ENCODE measurements at regions not wholly inside any gene's neighbourhood (a gene's known extent, or its start where the extent isn't known, plus 50 kb on each side); places are given as distances from the start of the nearest gene placed in this dataset.

GRCh38 chr2:122643725-122644329 lies 888.4 kb downstream of the TSN start (continued):
- TF ChIP-seq, protein P1, sequence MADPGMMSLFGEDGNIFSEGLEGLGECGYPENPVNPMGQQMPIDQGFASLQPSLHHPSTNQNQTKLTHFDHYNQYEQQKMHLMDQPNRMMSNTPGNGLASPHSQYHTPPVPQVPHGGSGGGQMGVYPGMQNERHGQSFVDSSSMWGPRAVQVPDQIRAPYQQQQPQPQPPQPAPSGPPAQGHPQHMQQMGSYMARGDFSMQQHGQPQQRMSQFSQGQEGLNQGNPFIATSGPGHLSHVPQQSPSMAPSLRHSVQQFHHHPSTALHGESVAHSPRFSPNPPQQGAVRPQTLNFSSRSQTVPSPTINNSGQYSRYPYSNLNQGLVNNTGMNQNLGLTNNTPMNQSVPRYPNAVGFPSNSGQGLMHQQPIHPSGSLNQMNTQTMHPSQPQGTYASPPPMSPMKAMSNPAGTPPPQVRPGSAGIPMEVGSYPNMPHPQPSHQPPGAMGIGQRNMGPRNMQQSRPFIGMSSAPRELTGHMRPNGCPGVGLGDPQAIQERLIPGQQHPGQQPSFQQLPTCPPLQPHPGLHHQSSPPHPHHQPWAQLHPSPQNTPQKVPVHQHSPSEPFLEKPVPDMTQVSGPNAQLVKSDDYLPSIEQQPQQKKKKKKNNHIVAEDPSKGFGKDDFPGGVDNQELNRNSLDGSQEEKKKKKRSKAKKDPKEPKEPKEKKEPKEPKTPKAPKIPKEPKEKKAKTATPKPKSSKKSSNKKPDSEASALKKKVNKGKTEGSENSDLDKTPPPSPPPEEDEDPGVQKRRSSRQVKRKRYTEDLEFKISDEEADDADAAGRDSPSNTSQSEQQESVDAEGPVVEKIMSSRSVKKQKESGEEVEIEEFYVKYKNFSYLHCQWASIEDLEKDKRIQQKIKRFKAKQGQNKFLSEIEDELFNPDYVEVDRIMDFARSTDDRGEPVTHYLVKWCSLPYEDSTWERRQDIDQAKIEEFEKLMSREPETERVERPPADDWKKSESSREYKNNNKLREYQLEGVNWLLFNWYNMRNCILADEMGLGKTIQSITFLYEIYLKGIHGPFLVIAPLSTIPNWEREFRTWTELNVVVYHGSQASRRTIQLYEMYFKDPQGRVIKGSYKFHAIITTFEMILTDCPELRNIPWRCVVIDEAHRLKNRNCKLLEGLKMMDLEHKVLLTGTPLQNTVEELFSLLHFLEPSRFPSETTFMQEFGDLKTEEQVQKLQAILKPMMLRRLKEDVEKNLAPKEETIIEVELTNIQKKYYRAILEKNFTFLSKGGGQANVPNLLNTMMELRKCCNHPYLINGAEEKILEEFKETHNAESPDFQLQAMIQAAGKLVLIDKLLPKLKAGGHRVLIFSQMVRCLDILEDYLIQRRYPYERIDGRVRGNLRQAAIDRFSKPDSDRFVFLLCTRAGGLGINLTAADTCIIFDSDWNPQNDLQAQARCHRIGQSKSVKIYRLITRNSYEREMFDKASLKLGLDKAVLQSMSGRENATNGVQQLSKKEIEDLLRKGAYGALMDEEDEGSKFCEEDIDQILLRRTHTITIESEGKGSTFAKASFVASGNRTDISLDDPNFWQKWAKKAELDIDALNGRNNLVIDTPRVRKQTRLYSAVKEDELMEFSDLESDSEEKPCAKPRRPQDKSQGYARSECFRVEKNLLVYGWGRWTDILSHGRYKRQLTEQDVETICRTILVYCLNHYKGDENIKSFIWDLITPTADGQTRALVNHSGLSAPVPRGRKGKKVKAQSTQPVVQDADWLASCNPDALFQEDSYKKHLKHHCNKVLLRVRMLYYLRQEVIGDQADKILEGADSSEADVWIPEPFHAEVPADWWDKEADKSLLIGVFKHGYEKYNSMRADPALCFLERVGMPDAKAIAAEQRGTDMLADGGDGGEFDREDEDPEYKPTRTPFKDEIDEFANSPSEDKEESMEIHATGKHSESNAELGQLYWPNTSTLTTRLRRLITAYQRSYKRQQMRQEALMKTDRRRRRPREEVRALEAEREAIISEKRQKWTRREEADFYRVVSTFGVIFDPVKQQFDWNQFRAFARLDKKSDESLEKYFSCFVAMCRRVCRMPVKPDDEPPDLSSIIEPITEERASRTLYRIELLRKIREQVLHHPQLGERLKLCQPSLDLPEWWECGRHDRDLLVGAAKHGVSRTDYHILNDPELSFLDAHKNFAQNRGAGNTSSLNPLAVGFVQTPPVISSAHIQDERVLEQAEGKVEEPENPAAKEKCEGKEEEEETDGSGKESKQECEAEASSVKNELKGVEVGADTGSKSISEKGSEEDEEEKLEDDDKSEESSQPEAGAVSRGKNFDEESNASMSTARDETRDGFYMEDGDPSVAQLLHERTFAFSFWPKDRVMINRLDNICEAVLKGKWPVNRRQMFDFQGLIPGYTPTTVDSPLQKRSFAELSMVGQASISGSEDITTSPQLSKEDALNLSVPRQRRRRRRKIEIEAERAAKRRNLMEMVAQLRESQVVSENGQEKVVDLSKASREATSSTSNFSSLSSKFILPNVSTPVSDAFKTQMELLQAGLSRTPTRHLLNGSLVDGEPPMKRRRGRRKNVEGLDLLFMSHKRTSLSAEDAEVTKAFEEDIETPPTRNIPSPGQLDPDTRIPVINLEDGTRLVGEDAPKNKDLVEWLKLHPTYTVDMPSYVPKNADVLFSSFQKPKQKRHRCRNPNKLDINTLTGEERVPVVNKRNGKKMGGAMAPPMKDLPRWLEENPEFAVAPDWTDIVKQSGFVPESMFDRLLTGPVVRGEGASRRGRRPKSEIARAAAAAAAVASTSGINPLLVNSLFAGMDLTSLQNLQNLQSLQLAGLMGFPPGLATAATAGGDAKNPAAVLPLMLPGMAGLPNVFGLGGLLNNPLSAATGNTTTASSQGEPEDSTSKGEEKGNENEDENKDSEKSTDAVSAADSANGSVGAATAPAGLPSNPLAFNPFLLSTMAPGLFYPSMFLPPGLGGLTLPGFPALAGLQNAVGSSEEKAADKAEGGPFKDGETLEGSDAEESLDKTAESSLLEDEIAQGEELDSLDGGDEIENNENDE (IDR thresholded peaks at IDR 0.05; ENCODE audit: insufficient replicate concordance, low read length): no peak
- TF ChIP-seq SRF (IDR thresholded peaks at IDR 0.05; ENCODE audit: low read depth, low read length) (no peak), EGR1 (IDR thresholded peaks at IDR 0.05; ENCODE audit: borderline replicate concordance, low read depth, low read length) (no peak), TCF12 (IDR thresholded peaks at IDR 0.05; ENCODE audit: low read depth, low read length) (no peak), HDAC2 (IDR thresholded peaks at IDR 0.05; ENCODE audit: borderline replicate concordance in 1 of 2, low read depth in 2 of 2, low read length in 2 of 2) (no peak), CBX8 (IDR thresholded peaks at IDR 0.05; ENCODE audit: borderline replicate concordance, low read depth, low read length) (no peak), POU5F1 (IDR thresholded peaks at IDR 0.05; ENCODE audit: low read depth, low read length) (no peak)
- TF ChIP-seq, protein P2, sequence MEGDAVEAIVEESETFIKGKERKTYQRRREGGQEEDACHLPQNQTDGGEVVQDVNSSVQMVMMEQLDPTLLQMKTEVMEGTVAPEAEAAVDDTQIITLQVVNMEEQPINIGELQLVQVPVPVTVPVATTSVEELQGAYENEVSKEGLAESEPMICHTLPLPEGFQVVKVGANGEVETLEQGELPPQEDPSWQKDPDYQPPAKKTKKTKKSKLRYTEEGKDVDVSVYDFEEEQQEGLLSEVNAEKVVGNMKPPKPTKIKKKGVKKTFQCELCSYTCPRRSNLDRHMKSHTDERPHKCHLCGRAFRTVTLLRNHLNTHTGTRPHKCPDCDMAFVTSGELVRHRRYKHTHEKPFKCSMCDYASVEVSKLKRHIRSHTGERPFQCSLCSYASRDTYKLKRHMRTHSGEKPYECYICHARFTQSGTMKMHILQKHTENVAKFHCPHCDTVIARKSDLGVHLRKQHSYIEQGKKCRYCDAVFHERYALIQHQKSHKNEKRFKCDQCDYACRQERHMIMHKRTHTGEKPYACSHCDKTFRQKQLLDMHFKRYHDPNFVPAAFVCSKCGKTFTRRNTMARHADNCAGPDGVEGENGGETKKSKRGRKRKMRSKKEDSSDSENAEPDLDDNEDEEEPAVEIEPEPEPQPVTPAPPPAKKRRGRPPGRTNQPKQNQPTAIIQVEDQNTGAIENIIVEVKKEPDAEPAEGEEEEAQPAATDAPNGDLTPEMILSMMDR (IDR thresholded peaks at IDR 0.05; ENCODE audit: control extremely low read depth in 1 of 3, insufficient read depth in 1 of 3, low read depth in 1 of 3, low read length in 3 of 3): no peak
